ENCODE measurements at regions not wholly inside any gene's neighbourhood (a gene's known extent, or its start where the extent isn't known, plus 50 kb on each side); places are given as distances from the start of the nearest gene placed in this dataset.

GRCh38 chr12:85644508-85644907, 191.7 kb downstream of the RASSF9 start:
- no peaks in the 10 kb centered on the region for H3K36me3 Mint-ChIP-seq
- peaks cover under 1 to 21% (median 6%) of the 10 kb centered on the region in 7 donors for H3K9me3 Mint-ChIP-seq
- Histone ChIP-seq H3K36me3 (ENCODE audit: control insufficient read depth, insufficient read depth, low read length) (no peaks in the 10 kb centered on the region), H3K4me1 (ENCODE audit: control insufficient read depth, insufficient read depth, low read length, poor library complexity, severe bottlenecking) (no peaks in the 10 kb centered on the region), H3K4me3 (ENCODE audit: low read depth, low read length) (no peak overlapping the region), H3K9me3 (ENCODE audit: control insufficient read depth in 2 of 2, low read length in 2 of 2) (no peaks in the 10 kb centered on the region), H3K27ac (ENCODE audit: insufficient read depth, low read length, poor library complexity, severe bottlenecking) (no peak overlapping the region), H3K27me3 (ENCODE audit: control insufficient read depth, insufficient read depth, low read length) (no peaks in the 10 kb centered on the region)
- H3K4me1 Mint-ChIP-seq: no peaks in the 10 kb centered on the region
- no peak overlapping the region for H3K27ac Mint-ChIP-seq
- DNase-seq (no peak), ATAC-seq (ENCODE audit: low read depth in 2 of 2) (no peak)
- H3K4me3 Mint-ChIP-seq: no peak overlapping the region
- H3K27me3 Mint-ChIP-seq: no peaks in the 10 kb centered on the region

- no peak overlapping the region for H3K4me3 Mint-ChIP-seq
Measured at GRCh38 chr12:85653731-85654455, 182.3 kb downstream of the RASSF9 start.

GRCh38 chr12:85654456-85654840, 181.8 kb downstream of the RASSF9 start:
- H3K36me3 Mint-ChIP-seq: no peaks in the 10 kb centered on the region
- no peak for ATAC-seq (ENCODE audit: low read depth in 2 of 2)
- peaks cover 3 to 33% (median 10%) of the 10 kb centered on the region in 7 donors for H3K9me3 Mint-ChIP-seq

More at GRCh38 chr12:85653731-85654455, 182.3 kb downstream of the RASSF9 start:
- Histone ChIP-seq H3K4me3 (ENCODE audit: low read depth, low read length) (no peak overlapping the region), H3K27ac (ENCODE audit: insufficient read depth, low read length, poor library complexity, severe bottlenecking) (no peak overlapping the region), H3K27me3 (ENCODE audit: control insufficient read depth, insufficient read depth, low read length) (no peaks in the 10 kb centered on the region), H3K4me1 (ENCODE audit: control insufficient read depth, insufficient read depth, low read length, poor library complexity, severe bottlenecking) (no peaks in the 10 kb centered on the region), H3K9me3 (ENCODE audit: control insufficient read depth in 2 of 2, low read length in 2 of 2) (peaks cover 2 to 11% of the 10 kb centered on the region in 2 experiments), H3K36me3 (ENCODE audit: control insufficient read depth, insufficient read depth, low read length) (no peaks in the 10 kb centered on the region)
- no peak for ATAC-seq (ENCODE audit: low read depth in 2 of 2)
- Mint-ChIP-seq H3K9me3 (peaks cover 3 to 33% (median 10%) of the 10 kb centered on the region in 7 donors), H3K4me1 (no peaks in the 10 kb centered on the region), H3K27ac (no peak overlapping the region), H3K36me3 (no peaks in the 10 kb centered on the region), H3K27me3 (no peaks in the 10 kb centered on the region)
- DNase-seq: no peak

DNA sequence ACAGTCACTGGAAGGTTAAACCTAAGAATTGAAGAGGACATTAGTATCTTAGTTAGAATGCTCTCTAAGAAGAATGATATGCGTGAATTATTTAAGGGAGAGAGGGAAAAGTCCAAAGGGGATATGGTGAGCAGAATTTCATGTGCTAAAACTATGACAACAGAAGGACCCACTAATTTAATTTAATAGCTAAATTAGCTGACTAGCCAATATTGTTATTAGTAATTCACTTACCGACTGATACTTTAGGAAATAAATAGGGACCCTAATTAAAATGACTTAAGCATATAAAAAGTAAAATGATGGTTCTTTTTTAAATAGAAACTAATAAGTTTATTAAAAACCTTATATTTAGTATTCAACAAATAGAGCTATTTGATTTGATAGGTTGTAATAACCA, 179.6 kb downstream of the RASSF9 start:
- Mint-ChIP-seq H3K4me1 (no peaks in the 10 kb centered on the region), H3K9me3 (peaks cover 0 to 27% (median 10%) of the 10 kb centered on the region in 7 donors), H3K4me3 (no peak overlapping the region), H3K27me3 (no peaks in the 10 kb centered on the region), H3K27ac (no peak overlapping the region), H3K36me3 (no peaks in the 10 kb centered on the region)
- Histone ChIP-seq H3K27ac (ENCODE audit: insufficient read depth, low read length, poor library complexity, severe bottlenecking) (no peak overlapping the region), H3K4me1 (ENCODE audit: control insufficient read depth, insufficient read depth, low read length, poor library complexity, severe bottlenecking) (no peaks in the 10 kb centered on the region), H3K9me3 (ENCODE audit: control insufficient read depth in 2 of 2, low read length in 2 of 2) (peaks cover 0 to 11% of the 10 kb centered on the region in 2 experiments), H3K27me3 (ENCODE audit: control insufficient read depth, insufficient read depth, low read length) (no peaks in the 10 kb centered on the region), H3K36me3 (ENCODE audit: control insufficient read depth, insufficient read depth, low read length) (no peaks in the 10 kb centered on the region), H3K4me3 (ENCODE audit: low read depth, low read length) (no peak overlapping the region)
- no peak for DNase-seq
- ATAC-seq (ENCODE audit: low read depth in 2 of 2): no peak

More at GRCh38 chr12:85654456-85654840, 181.8 kb downstream of the RASSF9 start:
- H3K4me3 ChIP-seq (ENCODE audit: low read depth, low read length): no peak overlapping the region
- no peaks in the 10 kb centered on the region for H3K4me1 Mint-ChIP-seq
- no peaks in the 10 kb centered on the region for H3K27me3 ChIP-seq (ENCODE audit: control insufficient read depth, insufficient read depth, low read length)
- DNase-seq: no peak
- no peak overlapping the region for H3K27ac ChIP-seq (ENCODE audit: insufficient read depth, low read length, poor library complexity, severe bottlenecking)
- no peaks in the 10 kb centered on the region for H3K27me3 Mint-ChIP-seq
- no peaks in the 10 kb centered on the region for H3K4me1 ChIP-seq (ENCODE audit: control insufficient read depth, insufficient read depth, low read length, poor library complexity, severe bottlenecking)
- H3K36me3 ChIP-seq (ENCODE audit: control insufficient read depth, insufficient read depth, low read length): no peaks in the 10 kb centered on the region
- H3K27ac Mint-ChIP-seq: no peak overlapping the region
- H3K9me3 ChIP-seq (ENCODE audit: control insufficient read depth in 2 of 2, low read length in 2 of 2): peaks cover 2 to 11% of the 10 kb centered on the region in 2 experiments
- no peak overlapping the region for H3K4me3 Mint-ChIP-seq

DNA sequence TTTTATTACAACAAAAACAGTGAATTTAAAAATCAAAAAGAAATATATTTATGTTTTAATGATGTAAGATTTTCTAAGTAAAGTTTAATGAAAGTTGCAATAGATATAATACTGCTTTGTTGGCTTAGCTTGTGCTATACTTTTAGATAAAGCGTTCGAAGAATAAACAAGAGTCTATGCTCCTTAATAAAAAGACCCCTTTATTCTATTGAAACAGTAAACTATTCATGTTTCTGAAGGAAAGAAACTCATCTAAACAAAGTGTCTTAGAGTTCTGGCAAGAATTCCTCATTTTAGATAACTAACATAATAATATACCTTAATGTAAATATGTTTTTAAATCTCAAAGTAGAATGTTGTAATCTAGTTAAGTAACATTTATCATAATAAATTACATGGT, 179.0 kb downstream of the RASSF9 start:
- Mint-ChIP-seq H3K4me3 (no peak overlapping the region), H3K4me1 (no peaks in the 10 kb centered on the region), H3K9me3 (peaks cover 0 to 26% (median 10%) of the 10 kb centered on the region in 7 donors), H3K27ac (no peak overlapping the region), H3K36me3 (no peaks in the 10 kb centered on the region), H3K27me3 (no peaks in the 10 kb centered on the region)
- Histone ChIP-seq H3K4me3 (ENCODE audit: low read depth, low read length) (no peak overlapping the region), H3K27ac (ENCODE audit: insufficient read depth, low read length, poor library complexity, severe bottlenecking) (no peak overlapping the region), H3K9me3 (ENCODE audit: control insufficient read depth in 2 of 2, low read length in 2 of 2) (peaks cover 0 to 13% of the 10 kb centered on the region in 2 experiments), H3K36me3 (ENCODE audit: control insufficient read depth, insufficient read depth, low read length) (no peaks in the 10 kb centered on the region), H3K4me1 (ENCODE audit: control insufficient read depth, insufficient read depth, low read length, poor library complexity, severe bottlenecking) (no peaks in the 10 kb centered on the region), H3K27me3 (ENCODE audit: control insufficient read depth, insufficient read depth, low read length) (no peaks in the 10 kb centered on the region)
- ATAC-seq (ENCODE audit: low read depth in 2 of 2) (no peak), DNase-seq (no peak)

DNA sequence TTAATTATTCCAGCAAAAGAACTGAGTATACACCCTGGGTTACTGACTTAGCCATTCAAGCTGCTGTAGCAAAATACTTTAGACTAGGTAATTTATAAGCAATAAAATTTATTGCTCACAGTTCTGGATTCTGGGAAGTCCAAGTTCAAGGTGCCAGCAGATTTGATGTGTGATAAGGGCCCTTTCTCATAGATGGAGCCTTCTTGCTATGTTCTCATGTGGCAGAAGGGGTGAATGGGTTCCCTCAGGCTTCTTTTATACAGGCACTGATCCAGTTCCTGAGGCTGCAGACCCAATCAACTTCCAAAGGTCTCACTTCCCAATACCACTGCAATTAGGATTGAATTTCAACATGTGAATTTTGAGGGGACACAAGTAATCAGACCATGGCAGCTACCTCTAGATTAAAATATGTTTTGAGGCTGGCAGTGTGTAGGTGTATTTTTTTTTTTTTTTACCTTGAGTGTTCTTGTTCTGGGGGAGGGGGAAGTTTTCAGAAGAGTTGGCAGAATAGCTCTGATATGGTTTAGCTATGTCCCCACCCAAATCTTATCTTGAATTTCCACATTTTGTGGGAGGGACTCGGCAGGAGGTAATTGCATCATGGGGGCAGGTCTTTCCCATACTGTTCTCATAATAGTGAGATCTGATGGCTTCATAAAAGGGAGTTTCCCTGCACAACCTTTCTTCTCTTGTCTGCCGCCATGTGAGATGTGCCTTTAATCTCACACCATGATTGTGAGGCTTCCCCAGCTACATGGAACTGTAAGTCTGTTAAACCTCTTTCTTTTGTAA, 178.2 kb downstream of the RASSF9 start:
- H3K4me1 Mint-ChIP-seq: no peaks in the 10 kb centered on the region
- H3K27ac Mint-ChIP-seq: no peak overlapping the region
- Histone ChIP-seq H3K36me3 (ENCODE audit: control insufficient read depth, insufficient read depth, low read length) (no peaks in the 10 kb centered on the region), H3K27ac (ENCODE audit: insufficient read depth, low read length, poor library complexity, severe bottlenecking) (no peak overlapping the region), H3K27me3 (ENCODE audit: control insufficient read depth, insufficient read depth, low read length) (no peaks in the 10 kb centered on the region), H3K4me3 (ENCODE audit: low read depth, low read length) (no peak overlapping the region), H3K9me3 (ENCODE audit: control insufficient read depth in 2 of 2, low read length in 2 of 2) (peaks cover 0 to 17% of the 10 kb centered on the region in 2 experiments), H3K4me1 (ENCODE audit: control insufficient read depth, insufficient read depth, low read length, poor library complexity, severe bottlenecking) (no peaks in the 10 kb centered on the region)
- H3K27me3 Mint-ChIP-seq: no peaks in the 10 kb centered on the region
- no peaks in the 10 kb centered on the region for H3K36me3 Mint-ChIP-seq
- H3K4me3 Mint-ChIP-seq: no peak overlapping the region
- DNase-seq (no peak), ATAC-seq (ENCODE audit: low read depth in 2 of 2) (no peak)
- H3K9me3 Mint-ChIP-seq: peaks cover 0 to 22% (median 11%) of the 10 kb centered on the region in 7 donors

- Histone ChIP-seq H3K4me3 (ENCODE audit: low read depth, low read length) (no peak overlapping the region), H3K4me1 (ENCODE audit: control insufficient read depth, insufficient read depth, low read length, poor library complexity, severe bottlenecking) (no peaks in the 10 kb centered on the region), H3K9me3 (ENCODE audit: control insufficient read depth in 2 of 2, low read length in 2 of 2) (peaks cover 0 to 6% of the 10 kb centered on the region in 2 experiments), H3K36me3 (ENCODE audit: control insufficient read depth, insufficient read depth, low read length) (no peaks in the 10 kb centered on the region), H3K27ac (ENCODE audit: insufficient read depth, low read length, poor library complexity, severe bottlenecking) (no peak overlapping the region), H3K27me3 (ENCODE audit: control insufficient read depth, insufficient read depth, low read length) (no peaks in the 10 kb centered on the region)
- Mint-ChIP-seq H3K27ac (no peak overlapping the region), H3K4me3 (no peak overlapping the region), H3K36me3 (no peaks in the 10 kb centered on the region), H3K27me3 (no peaks in the 10 kb centered on the region), H3K9me3 (peaks cover 0 to 24% (median 12%) of the 10 kb centered on the region in 7 donors), H3K4me1 (peaks cover 0 to 6% (median 0%) of the 10 kb centered on the region in 4 donors)
- ATAC-seq (ENCODE audit: low read depth in 2 of 2): no peak
- no peak for DNase-seq
Measured at GRCh38 chr12:85659754-85660530, 176.3 kb downstream of the RASSF9 start.
